Fibroblast of lung (primary cell): ENCODE measurements at regions not wholly inside any gene's neighbourhood (a gene's known extent, or its start where the extent isn't known, plus 50 kb on each side); places are given as distances from the start of the nearest gene placed in this dataset.

ENCODE experiments used
- DNase-seq, 2 donors: peaks; one replicate each; pipeline versions ENCODE4 v3.0.0 to v3.0.0-alpha.2; 2010; ENCODE audit warnings: low read depth in 2 of 2
- H2AFZ ChIP-seq: 2 replicates; pipeline ENCODE4 v1.5.1; 2012; ENCODE audit warnings: low read length, control low read depth, inconsistent platforms
- H3K27ac ChIP-seq: 2 replicates; pipeline ENCODE4 v1.5.1; 2011; ENCODE audit warnings: low read length, control low read depth; ENCODE audit not compliant: insufficient read depth
- H3K27me3 ChIP-seq: 2 replicates; pipeline ENCODE4 v1.5.1; 2011; ENCODE audit warnings: mild to moderate bottlenecking, low read length; ENCODE audit not compliant: control insufficient read depth, insufficient read depth
- H3K36me3 ChIP-seq: 2 replicates; pipeline ENCODE4 v1.5.1; 2011; ENCODE audit warnings: low read length; ENCODE audit not compliant: control insufficient read depth, insufficient read depth
- H3K4me1 ChIP-seq: 2 replicates; pipeline ENCODE4 v1.5.1; 2011; ENCODE audit warnings: low read length; ENCODE audit not compliant: control insufficient read depth, insufficient read depth; ENCODE audit errors: extremely low read depth
- H3K4me2 ChIP-seq: 2 replicates; pipeline ENCODE4 v1.5.1; 2011; ENCODE audit warnings: low read length, control low read depth; ENCODE audit not compliant: insufficient read depth; ENCODE audit errors: extremely low read depth
- H3K4me3 ChIP-seq, 4 experiments: fragments of 200-600 bp in 1 of 4; sonication (generic) in 1 of 4; replicated peaks in 1 of 4; 2 replicates each; pipeline ENCODE4 v1.5.1; 2011 to 2016; ENCODE audit warnings: low read length in 4 of 4, low read depth in 3 of 4, mild to moderate bottlenecking in 3 of 4, control low read depth in 2 of 4, inconsistent platforms in 1 of 4, mixed read lengths in 1 of 4; ENCODE audit not compliant: insufficient read depth in 1 of 4; ENCODE audit errors: control extremely low read depth in 1 of 4
- H3K79me2 ChIP-seq: 2 replicates; pipeline ENCODE4 v1.5.1; 2012; ENCODE audit warnings: mild to moderate bottlenecking, low read length, inconsistent platforms; ENCODE audit not compliant: control insufficient read depth, insufficient read depth
- H3K9ac ChIP-seq: 2 replicates; pipeline ENCODE4 v1.5.1; 2011; ENCODE audit warnings: mild to moderate bottlenecking, low read length, control low read depth; ENCODE audit not compliant: insufficient read depth
- H3K9me3 ChIP-seq: 2 replicates; pipeline ENCODE4 v1.5.1; 2012; ENCODE audit warnings: low read depth, low read length; ENCODE audit not compliant: control insufficient read depth, insufficient read depth
- H4K20me1 ChIP-seq: 2 replicates; pipeline ENCODE4 v1.5.1; 2011; ENCODE audit warnings: low read length; ENCODE audit not compliant: control insufficient read depth, insufficient read depth; ENCODE audit errors: extremely low read depth
- EZH2 ChIP-seq: IDR thresholded peaks from 2 replicates; pipeline ENCODE4 v1.5.1; 2012; ENCODE audit warnings: low read length, control low read depth, mild to moderate bottlenecking; ENCODE audit errors: missing control alignments
- TF ChIP-seq, protein P1 (sequence below), 2 donors: IDR thresholded peaks in 1 of 2; conservative IDR thresholded peaks in 1 of 2; 1 replicate in 1 of 2; 2 replicates in 1 of 2; pipeline ENCODE4 v1.5.1; 2011 to 2012; ENCODE audit warnings: low read length in 2 of 2, control low read depth in 1 of 2, inconsistent platforms in 1 of 2, low read depth in 1 of 2, mild to moderate bottlenecking in 1 of 2

DNA sequence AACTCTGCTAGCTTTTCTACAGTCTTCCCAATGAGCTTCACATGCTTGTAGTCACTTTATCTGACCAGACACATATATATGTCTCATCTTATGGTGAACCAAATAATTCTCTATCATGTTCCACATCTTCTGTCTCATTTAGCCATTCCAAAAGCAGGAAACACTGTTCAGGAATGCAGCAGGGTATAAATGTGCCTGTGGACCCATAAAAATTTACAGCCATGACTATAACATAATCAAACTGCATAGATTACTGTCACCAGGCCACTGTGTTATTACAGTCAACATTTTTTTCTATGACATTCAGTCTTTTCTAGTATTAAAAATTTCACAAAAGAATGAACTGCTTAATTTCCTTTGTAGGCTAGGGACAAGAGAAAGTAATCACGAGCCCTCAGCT lies 170.0 kb upstream of the NPY2R start:
- Histone ChIP-seq H3K27me3 (no peaks in the 10 kb centered on the region), H3K4me2 (no peak overlapping the region), H3K36me3 (no peaks in the 10 kb centered on the region), H3K79me2 (no peaks in the 10 kb centered on the region), H3K4me1 (no peaks in the 10 kb centered on the region), H4K20me1 (no peaks in the 10 kb centered on the region), H3K9me3 (no peaks in the 10 kb centered on the region), H2AFZ (no peak overlapping the region), H3K27ac (no peak overlapping the region), H3K9ac (no peak overlapping the region), H3K4me3 (no peak overlapping the region)
- DNase-seq, result no peak
- TF ChIP-seq, protein P1, sequence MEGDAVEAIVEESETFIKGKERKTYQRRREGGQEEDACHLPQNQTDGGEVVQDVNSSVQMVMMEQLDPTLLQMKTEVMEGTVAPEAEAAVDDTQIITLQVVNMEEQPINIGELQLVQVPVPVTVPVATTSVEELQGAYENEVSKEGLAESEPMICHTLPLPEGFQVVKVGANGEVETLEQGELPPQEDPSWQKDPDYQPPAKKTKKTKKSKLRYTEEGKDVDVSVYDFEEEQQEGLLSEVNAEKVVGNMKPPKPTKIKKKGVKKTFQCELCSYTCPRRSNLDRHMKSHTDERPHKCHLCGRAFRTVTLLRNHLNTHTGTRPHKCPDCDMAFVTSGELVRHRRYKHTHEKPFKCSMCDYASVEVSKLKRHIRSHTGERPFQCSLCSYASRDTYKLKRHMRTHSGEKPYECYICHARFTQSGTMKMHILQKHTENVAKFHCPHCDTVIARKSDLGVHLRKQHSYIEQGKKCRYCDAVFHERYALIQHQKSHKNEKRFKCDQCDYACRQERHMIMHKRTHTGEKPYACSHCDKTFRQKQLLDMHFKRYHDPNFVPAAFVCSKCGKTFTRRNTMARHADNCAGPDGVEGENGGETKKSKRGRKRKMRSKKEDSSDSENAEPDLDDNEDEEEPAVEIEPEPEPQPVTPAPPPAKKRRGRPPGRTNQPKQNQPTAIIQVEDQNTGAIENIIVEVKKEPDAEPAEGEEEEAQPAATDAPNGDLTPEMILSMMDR (conservative IDR thresholded peaks at IDR 0.05 in 1 of 2, IDR thresholded peaks at IDR 0.05 in 1 of 2; ENCODE audit: low read depth in 1 of 2, low read length in 2 of 2), result no peak
- no peak for TF ChIP-seq EZH2

DNA sequence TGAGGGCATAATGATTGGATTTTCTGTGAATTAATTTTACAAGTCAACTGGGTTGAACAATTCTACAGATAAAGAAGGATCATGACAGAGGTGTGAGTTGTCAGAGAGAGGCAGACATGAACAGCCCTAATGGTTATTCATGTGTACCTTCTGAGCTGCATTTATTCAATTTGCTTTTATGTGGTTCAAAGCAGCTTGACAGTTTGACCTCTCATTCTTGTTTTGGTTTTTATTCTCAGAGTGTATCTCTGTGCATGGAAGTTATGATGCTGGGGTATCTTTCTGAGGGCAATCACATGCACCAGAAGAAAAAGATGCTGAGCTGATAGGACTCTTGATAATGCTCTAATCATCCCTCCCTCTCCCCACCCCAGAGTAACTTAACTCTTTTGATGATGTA lies 169.3 kb upstream of the NPY2R start:
- TF ChIP-seq EZH2, result no peak
- TF ChIP-seq, protein P1 (conservative IDR thresholded peaks at IDR 0.05 in 1 of 2, IDR thresholded peaks at IDR 0.05 in 1 of 2; ENCODE audit: low read depth in 1 of 2, low read length in 2 of 2), result no peak
- H3K27me3 ChIP-seq, result no peaks in the 10 kb centered on the region
- H3K27ac ChIP-seq, result no peak overlapping the region
- H3K4me2 ChIP-seq, result no peak overlapping the region
- no peaks in the 10 kb centered on the region for H4K20me1 ChIP-seq
- H2AFZ ChIP-seq, result no peak overlapping the region
- no peaks in the 10 kb centered on the region for H3K9me3 ChIP-seq
- no peak overlapping the region for H3K9ac ChIP-seq
- H3K36me3 ChIP-seq, result no peaks in the 10 kb centered on the region
- no peak overlapping the region for H3K4me3 ChIP-seq
- DNase-seq, result no peak
- H3K79me2 ChIP-seq, result no peaks in the 10 kb centered on the region
- H3K4me1 ChIP-seq, result no peaks in the 10 kb centered on the region

DNA sequence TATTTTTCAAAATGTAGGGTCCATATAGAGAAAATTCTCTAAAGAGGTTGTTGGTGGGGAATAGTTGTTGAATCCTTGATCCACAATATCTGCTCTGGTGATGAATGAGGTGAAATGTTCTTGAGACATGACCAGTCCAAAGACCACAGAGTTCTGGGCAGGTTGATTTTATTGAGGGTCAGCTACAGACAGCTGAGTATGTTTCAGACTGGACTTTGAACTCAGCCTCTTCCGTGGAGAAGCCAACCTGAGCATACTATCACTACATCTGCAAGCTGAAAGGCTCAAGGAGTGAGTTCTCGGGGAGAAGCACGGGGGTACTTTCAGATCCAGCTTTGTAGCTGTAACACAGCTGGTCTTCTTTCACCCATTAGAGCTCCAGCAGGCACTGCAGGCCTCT lies 168.4 kb upstream of the NPY2R start:
- H3K4me2 ChIP-seq, result no peak overlapping the region
- H3K79me2 ChIP-seq, result no peaks in the 10 kb centered on the region
- H3K9me3 ChIP-seq, result no peaks in the 10 kb centered on the region
- H3K36me3 ChIP-seq, result no peaks in the 10 kb centered on the region
- no peak overlapping the region for H3K27ac ChIP-seq
- H2AFZ ChIP-seq, result no peak overlapping the region
- no peaks in the 10 kb centered on the region for H4K20me1 ChIP-seq
- H3K27me3 ChIP-seq, result no peaks in the 10 kb centered on the region
- DNase-seq, result no peak
- no peak overlapping the region for H3K4me3 ChIP-seq
- H3K4me1 ChIP-seq, result no peaks in the 10 kb centered on the region
- TF ChIP-seq, protein P1 (conservative IDR thresholded peaks at IDR 0.05 in 1 of 2, IDR thresholded peaks at IDR 0.05 in 1 of 2; ENCODE audit: low read depth in 1 of 2, low read length in 2 of 2), result no peak
- no peak for TF ChIP-seq EZH2
- no peak overlapping the region for H3K9ac ChIP-seq
